OCI-LY1 (cell line): ENCODE measurements at regions not wholly inside any gene's neighbourhood (a gene's known extent, or its start where the extent isn't known, plus 50 kb on each side); places are given as distances from the start of the nearest gene placed in this dataset.

ENCODE experiments used
- H2AFZ ChIP-seq: fragments of 200-600 bp; sonication (generic), shearing (Covaris generic); 2 replicates; pipeline ENCODE4 v1.6.0; 2014; ENCODE audit warnings: antibody characterized with exemption, mild to moderate bottlenecking, low read length
- H3F3A ChIP-seq: fragments of 200-600 bp; sonication (generic), shearing (Covaris generic); 2 replicates; pipeline ENCODE4 v1.6.0; 2014; ENCODE audit warnings: mild to moderate bottlenecking, antibody characterized with exemption, low read length, moderate library complexity; ENCODE audit not compliant: insufficient read depth
- H3K27ac ChIP-seq: fragments of 200-600 bp; sonication (generic); 2 replicates; pipeline ENCODE4 v1.5.1; 2014; ENCODE audit warnings: low read length, mixed run types, mild to moderate bottlenecking, low read depth; ENCODE audit not compliant: poor library complexity, severe bottlenecking
- H3K27me3 ChIP-seq: fragments of 200-600 bp; sonication (generic); 2 replicates; pipeline ENCODE4 v1.6.0; 2014; ENCODE audit warnings: antibody characterized with exemption, mild to moderate bottlenecking, low read length, moderate library complexity; ENCODE audit not compliant: insufficient read depth
- H3K36me3 ChIP-seq: fragments of 200-600 bp; sonication (generic); 2 replicates; pipeline ENCODE4 v1.6.1; 2014; ENCODE audit warnings: mild to moderate bottlenecking, antibody characterized with exemption, low read length, moderate library complexity, mixed read lengths; ENCODE audit not compliant: insufficient read depth
- H3K4me1 ChIP-seq: fragments of 200-600 bp; sonication (generic); 2 replicates; pipeline ENCODE4 v1.5.1; 2014; ENCODE audit warnings: mild to moderate bottlenecking, low read length, moderate library complexity; ENCODE audit not compliant: insufficient read depth, severe bottlenecking
- H3K4me2 ChIP-seq: fragments of 200-600 bp; sonication (generic), shearing (Covaris generic); 2 replicates; pipeline ENCODE4 v1.6.1; 2014; ENCODE audit warnings: low read length
- H3K4me3 ChIP-seq: fragments of 200-600 bp; sonication (generic); 2 replicates; pipeline ENCODE4 v1.5.1; 2014; ENCODE audit warnings: low read length, low read depth, mild to moderate bottlenecking, mixed read lengths; ENCODE audit not compliant: poor library complexity, severe bottlenecking
- H3K79me2 ChIP-seq: fragments of 200-600 bp; shearing (Covaris generic); 2 replicates; pipeline ENCODE4 v1.6.1; 2016; ENCODE audit warnings: mixed run types, low read length, mixed read lengths; ENCODE audit not compliant: insufficient read depth
- H3K9ac ChIP-seq: fragments of 200-600 bp; sonication (generic), shearing (Covaris generic); 2 replicates; pipeline ENCODE4 v1.6.1; 2014; ENCODE audit warnings: mild to moderate bottlenecking, low read length, mixed read lengths
- H3K9me2 ChIP-seq: fragments of 200-600 bp; sonication (generic), shearing (Covaris generic); 2 replicates; pipeline ENCODE4 v1.6.1; 2014; ENCODE audit warnings: low read depth, mild to moderate bottlenecking, low read length, mixed read lengths
- H3K9me3 ChIP-seq: fragments of 200-600 bp; shearing (Covaris generic); 2 replicates; pipeline ENCODE4 v1.6.1; 2014; ENCODE audit warnings: low read length, mixed read lengths
- H4K20me1 ChIP-seq: fragments of 200-600 bp; sonication (generic), shearing (Covaris generic); 2 replicates; pipeline ENCODE4 v1.6.0; 2016; ENCODE audit warnings: mild to moderate bottlenecking, low read length; ENCODE audit not compliant: insufficient read depth
- EZH2 ChIP-seq: fragments of 200-600 bp; sonication (generic), shearing (Covaris generic); IDR thresholded peaks from 2 replicates; pipeline ENCODE4 v1.8.0; 2017; ENCODE audit warnings: borderline replicate concordance, mixed run types, mild to moderate bottlenecking, antibody characterized with exemption, low read length, moderate library complexity, mixed read lengths
- TF ChIP-seq, protein P1 (sequence below): fragments of 200-600 bp; sonication (generic), shearing (Covaris generic); IDR thresholded peaks from 2 replicates; pipeline ENCODE4 v1.5.1; 2017; ENCODE audit warnings: mild to moderate bottlenecking, antibody characterized with exemption, low read length, moderate library complexity, mixed read lengths

DNA sequence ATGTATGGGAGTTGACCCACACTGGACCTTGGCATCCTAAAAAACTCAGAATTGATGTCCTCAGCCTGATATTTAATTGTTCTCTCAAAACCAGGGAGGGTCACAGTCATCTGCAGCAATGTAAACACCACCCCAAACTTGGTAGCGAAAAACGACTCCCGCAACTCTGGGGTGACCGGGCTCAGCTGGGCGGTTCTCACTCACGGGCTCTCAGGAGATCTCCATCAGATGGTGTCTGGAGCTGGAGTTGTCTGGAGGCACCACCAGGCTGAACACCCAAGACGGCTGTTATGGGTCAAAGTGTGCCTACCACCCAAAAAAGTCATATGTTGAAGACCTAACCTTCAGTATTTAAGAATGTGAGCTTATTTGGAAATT, 50.9 kb upstream of the NXT1 start:
- TF ChIP-seq, protein P1, sequence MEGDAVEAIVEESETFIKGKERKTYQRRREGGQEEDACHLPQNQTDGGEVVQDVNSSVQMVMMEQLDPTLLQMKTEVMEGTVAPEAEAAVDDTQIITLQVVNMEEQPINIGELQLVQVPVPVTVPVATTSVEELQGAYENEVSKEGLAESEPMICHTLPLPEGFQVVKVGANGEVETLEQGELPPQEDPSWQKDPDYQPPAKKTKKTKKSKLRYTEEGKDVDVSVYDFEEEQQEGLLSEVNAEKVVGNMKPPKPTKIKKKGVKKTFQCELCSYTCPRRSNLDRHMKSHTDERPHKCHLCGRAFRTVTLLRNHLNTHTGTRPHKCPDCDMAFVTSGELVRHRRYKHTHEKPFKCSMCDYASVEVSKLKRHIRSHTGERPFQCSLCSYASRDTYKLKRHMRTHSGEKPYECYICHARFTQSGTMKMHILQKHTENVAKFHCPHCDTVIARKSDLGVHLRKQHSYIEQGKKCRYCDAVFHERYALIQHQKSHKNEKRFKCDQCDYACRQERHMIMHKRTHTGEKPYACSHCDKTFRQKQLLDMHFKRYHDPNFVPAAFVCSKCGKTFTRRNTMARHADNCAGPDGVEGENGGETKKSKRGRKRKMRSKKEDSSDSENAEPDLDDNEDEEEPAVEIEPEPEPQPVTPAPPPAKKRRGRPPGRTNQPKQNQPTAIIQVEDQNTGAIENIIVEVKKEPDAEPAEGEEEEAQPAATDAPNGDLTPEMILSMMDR, result no peak
- no peak for TF ChIP-seq EZH2
- Histone ChIP-seq H4K20me1 (no peaks in the 10 kb centered on the region), H3K9me3 (no peaks in the 10 kb centered on the region), H3K4me1 (no peaks in the 10 kb centered on the region), H3K36me3 (no peaks in the 10 kb centered on the region), H2AFZ (no peak overlapping the region), H3K79me2 (no peaks in the 10 kb centered on the region), H3K9me2 (no peaks in the 10 kb centered on the region), H3K9ac (no peak overlapping the region), H3K27ac (no peak overlapping the region), H3F3A (no peaks in the 10 kb centered on the region), H3K4me3 (no peak overlapping the region), H3K27me3 (no peaks in the 10 kb centered on the region), H3K4me2 (no peak overlapping the region)

DNA sequence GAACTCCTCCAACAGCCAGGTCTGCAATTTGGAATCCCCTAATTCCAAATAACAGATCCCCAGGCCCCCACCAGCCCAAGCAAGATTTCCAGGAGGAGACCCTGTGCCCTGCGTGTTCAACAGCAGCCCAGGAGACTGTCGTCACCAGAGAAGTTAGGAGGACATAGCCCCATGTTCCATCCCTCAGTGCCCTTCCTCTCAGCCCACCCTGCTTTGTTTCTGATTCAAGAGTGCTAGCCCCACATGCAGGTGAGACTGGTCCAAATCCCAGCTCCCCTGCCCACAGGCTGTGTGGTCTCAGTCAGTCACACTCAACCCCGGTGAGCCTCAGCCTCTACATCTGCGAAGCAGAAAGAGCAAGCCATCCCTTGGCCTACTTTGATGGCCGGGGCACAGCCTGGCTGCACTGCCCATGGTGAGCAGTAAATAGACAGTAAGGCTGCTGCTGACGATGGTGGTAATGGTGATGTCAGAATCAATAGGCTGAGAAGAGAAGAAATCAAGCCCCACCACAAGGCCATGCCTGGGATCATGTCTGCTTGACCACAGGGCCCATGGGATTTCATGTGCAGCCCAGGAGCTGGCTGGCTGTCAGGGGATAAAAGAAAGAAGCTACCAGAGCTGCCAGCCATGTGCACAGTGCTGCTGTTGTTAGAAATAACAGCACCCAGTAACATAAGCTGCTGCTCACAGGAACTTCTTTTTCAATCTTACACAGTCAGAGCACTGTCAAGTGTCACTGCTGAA, 51.5 kb upstream of the NXT1 start:
- H3F3A ChIP-seq, result no peaks in the 10 kb centered on the region
- no peak overlapping the region for H3K4me2 ChIP-seq
- no peak overlapping the region for H2AFZ ChIP-seq
- no peaks in the 10 kb centered on the region for H4K20me1 ChIP-seq
- no peak overlapping the region for H3K27ac ChIP-seq
- H3K27me3 ChIP-seq, result no peaks in the 10 kb centered on the region
- H3K36me3 ChIP-seq, result no peaks in the 10 kb centered on the region
- no peaks in the 10 kb centered on the region for H3K79me2 ChIP-seq
- no peaks in the 10 kb centered on the region for H3K9me3 ChIP-seq
- no peak overlapping the region for H3K9ac ChIP-seq
- no peak overlapping the region for H3K4me3 ChIP-seq
- TF ChIP-seq, protein P1, result no peak
- no peak for TF ChIP-seq EZH2
- no peaks in the 10 kb centered on the region for H3K4me1 ChIP-seq
- H3K9me2 ChIP-seq, result no peaks in the 10 kb centered on the region

DNA sequence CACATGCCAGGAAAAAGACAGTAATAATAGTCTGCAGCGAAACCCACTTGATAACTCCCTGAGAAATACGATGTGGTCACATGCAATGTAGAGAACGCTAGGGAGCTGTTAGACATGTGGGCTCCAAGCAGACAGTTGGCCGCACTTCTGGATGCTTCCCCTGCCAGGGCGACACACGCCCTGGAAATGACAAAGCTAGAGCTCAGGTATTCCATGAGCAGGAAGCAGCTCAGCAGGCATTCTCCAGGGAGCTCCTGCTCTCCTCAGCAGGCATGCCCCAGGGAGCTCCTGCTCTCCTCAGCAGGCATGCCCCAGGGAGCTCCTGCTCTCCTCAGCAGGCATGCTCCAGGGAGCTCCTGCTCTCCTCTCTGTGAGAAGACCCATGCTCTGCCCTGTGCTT, 52.4 kb upstream of the NXT1 start:
- H3K9me2 ChIP-seq, result no peaks in the 10 kb centered on the region
- TF ChIP-seq, protein P1, result no peak
- TF ChIP-seq EZH2, result no peak
- no peaks in the 10 kb centered on the region for H3K4me1 ChIP-seq
- H3K79me2 ChIP-seq, result no peaks in the 10 kb centered on the region
- H2AFZ ChIP-seq, result no peak overlapping the region
- H4K20me1 ChIP-seq, result no peaks in the 10 kb centered on the region
- no peak overlapping the region for H3K9ac ChIP-seq
- no peaks in the 10 kb centered on the region for H3K9me3 ChIP-seq
- H3K4me3 ChIP-seq, result no peak overlapping the region
- no peaks in the 10 kb centered on the region for H3K36me3 ChIP-seq
- no peak overlapping the region for H3K4me2 ChIP-seq
- H3F3A ChIP-seq, result no peaks in the 10 kb centered on the region
- H3K27ac ChIP-seq, result no peak overlapping the region
- no peaks in the 10 kb centered on the region for H3K27me3 ChIP-seq
